ENCODE measurements at regions not wholly inside any gene's neighbourhood (a gene's known extent, or its start where the extent isn't known, plus 50 kb on each side); places are given as distances from the start of the nearest gene placed in this dataset.
A peak's percentile ranks its signal among the peaks of the same experiment; 100 is the strongest.

DNA sequence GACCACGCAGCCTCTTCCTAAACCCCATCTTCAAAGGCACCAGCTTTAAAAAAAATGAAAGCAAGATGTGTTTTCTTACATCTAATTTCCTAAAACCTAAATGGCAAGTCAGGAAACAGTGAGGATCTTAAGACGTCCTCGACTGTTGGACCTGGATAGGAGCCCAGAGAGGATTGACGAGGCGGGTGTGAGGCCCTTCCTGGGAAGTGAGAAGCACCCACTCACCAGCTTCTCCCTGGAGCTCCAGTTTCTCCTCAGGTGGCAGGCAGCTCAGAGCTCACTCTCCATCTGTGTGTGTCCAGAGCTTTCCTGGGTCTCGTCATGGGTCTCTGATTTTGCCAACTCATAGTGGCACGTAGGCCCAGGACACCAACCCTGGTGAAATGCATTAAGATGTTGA is 614.0 kb upstream of the AUTS2 start:
- Histone ChIP-seq H3K27me3 (ENCODE audit: insufficient read depth, low read length) (no peaks in the 10 kb centered on the region), H3K4me2 (ENCODE audit: low read length) (no peak overlapping the region), H3K4me1 (ENCODE audit: insufficient read depth, low read length) (peaks cover 15% of the 10 kb centered on the region), H3K27ac (ENCODE audit: low read depth, low read length) (no peak overlapping the region), H2AFZ (ENCODE audit: low read depth, low read length) (no peak overlapping the region), H3K79me2 (ENCODE audit: insufficient read depth, low read length) (no peaks in the 10 kb centered on the region), H3K9me3 (ENCODE audit: insufficient read depth, low read depth, low read length) (peaks cover 4% of the 10 kb centered on the region), H3K36me3 (ENCODE audit: insufficient read depth, low read length) (no peaks in the 10 kb centered on the region), H4K20me1 (ENCODE audit: insufficient read depth, low read length) (no peaks in the 10 kb centered on the region), H3K9ac (ENCODE audit: low read length) (no peak overlapping the region), H3K4me3 (ENCODE audit: insufficient read depth, low read depth, low read length) (no peak overlapping the region)
- FAIRE-seq (no peak), DNase-seq (ENCODE audit: low read depth) (no peak)
- no peaks in the 10 kb centered on the region for H3K27me3 Mint-ChIP-seq (ENCODE audit: low read depth, unreplicated experiment)
- H3K36me3 Mint-ChIP-seq (ENCODE audit: low read depth, unreplicated experiment) = no peaks in the 10 kb centered on the region
- H3K9me3 Mint-ChIP-seq (ENCODE audit: unreplicated experiment) = peaks cover 11% of the 10 kb centered on the region
- no peak overlapping the region for H3K4me3 Mint-ChIP-seq (ENCODE audit: unreplicated experiment)
- no peak overlapping the region for H3K27ac Mint-ChIP-seq (ENCODE audit: unreplicated experiment)
- H3K4me1 Mint-ChIP-seq (ENCODE audit: low read depth, unreplicated experiment) = no peaks in the 10 kb centered on the region
- TF ChIP-seq, protein P1, sequence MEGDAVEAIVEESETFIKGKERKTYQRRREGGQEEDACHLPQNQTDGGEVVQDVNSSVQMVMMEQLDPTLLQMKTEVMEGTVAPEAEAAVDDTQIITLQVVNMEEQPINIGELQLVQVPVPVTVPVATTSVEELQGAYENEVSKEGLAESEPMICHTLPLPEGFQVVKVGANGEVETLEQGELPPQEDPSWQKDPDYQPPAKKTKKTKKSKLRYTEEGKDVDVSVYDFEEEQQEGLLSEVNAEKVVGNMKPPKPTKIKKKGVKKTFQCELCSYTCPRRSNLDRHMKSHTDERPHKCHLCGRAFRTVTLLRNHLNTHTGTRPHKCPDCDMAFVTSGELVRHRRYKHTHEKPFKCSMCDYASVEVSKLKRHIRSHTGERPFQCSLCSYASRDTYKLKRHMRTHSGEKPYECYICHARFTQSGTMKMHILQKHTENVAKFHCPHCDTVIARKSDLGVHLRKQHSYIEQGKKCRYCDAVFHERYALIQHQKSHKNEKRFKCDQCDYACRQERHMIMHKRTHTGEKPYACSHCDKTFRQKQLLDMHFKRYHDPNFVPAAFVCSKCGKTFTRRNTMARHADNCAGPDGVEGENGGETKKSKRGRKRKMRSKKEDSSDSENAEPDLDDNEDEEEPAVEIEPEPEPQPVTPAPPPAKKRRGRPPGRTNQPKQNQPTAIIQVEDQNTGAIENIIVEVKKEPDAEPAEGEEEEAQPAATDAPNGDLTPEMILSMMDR (IDR thresholded peaks at IDR 0.05; ENCODE audit: insufficient read depth, low read depth, low read length) = no peak
- no peak for TF ChIP-seq EZH2 (IDR thresholded peaks at IDR 0.05; ENCODE audit: insufficient read depth, low read length)

DNA sequence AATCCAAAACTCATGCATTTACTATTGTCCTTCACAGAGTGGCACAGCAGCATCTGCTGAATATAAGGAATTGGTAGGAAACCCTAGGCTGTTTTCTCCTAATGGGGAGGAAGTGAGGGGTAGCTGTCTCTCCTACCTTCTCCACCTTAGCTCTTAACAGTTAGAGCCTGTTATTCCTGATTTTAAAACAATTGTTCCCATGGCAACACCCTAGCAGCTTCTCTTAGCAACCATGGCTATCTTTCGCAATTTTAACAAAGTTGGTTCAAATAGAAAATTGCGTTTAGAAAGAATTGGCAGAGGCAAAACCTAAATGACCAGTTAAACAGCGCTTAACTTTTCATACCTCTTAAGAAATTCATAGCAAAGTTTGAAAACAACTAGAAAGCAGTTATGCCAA is 603.4 kb upstream of the AUTS2 start:
- Histone ChIP-seq H3K4me3 (ENCODE audit: insufficient read depth, low read depth, low read length) (no peak overlapping the region), H3K36me3 (ENCODE audit: insufficient read depth, low read length) (no peaks in the 10 kb centered on the region), H4K20me1 (ENCODE audit: insufficient read depth, low read length) (no peaks in the 10 kb centered on the region), H3K9ac (ENCODE audit: low read length) (no peak overlapping the region), H3K9me3 (ENCODE audit: insufficient read depth, low read depth, low read length) (no peaks in the 10 kb centered on the region), H3K79me2 (ENCODE audit: insufficient read depth, low read length) (no peaks in the 10 kb centered on the region), H3K4me1 (ENCODE audit: insufficient read depth, low read length) (no peaks in the 10 kb centered on the region), H3K4me2 (ENCODE audit: low read length) (no peak overlapping the region), H3K27ac (ENCODE audit: low read depth, low read length) (no peak overlapping the region), H3K27me3 (ENCODE audit: insufficient read depth, low read length) (no peaks in the 10 kb centered on the region), H2AFZ (ENCODE audit: low read depth, low read length) (no peak overlapping the region)
- no peaks in the 10 kb centered on the region for H3K36me3 Mint-ChIP-seq (ENCODE audit: low read depth, unreplicated experiment)
- peaks cover 8% of the 10 kb centered on the region for H3K9me3 Mint-ChIP-seq (ENCODE audit: unreplicated experiment)
- TF ChIP-seq, protein P1 (IDR thresholded peaks at IDR 0.05; ENCODE audit: insufficient read depth, low read depth, low read length) = no peak
- no peak for TF ChIP-seq EZH2 (IDR thresholded peaks at IDR 0.05; ENCODE audit: insufficient read depth, low read length)
- H3K27me3 Mint-ChIP-seq (ENCODE audit: low read depth, unreplicated experiment) = no peaks in the 10 kb centered on the region
- no peak for FAIRE-seq
- no peaks in the 10 kb centered on the region for H3K4me1 Mint-ChIP-seq (ENCODE audit: low read depth, unreplicated experiment)
- H3K4me3 Mint-ChIP-seq (ENCODE audit: unreplicated experiment) = no peak overlapping the region
- DNase-seq (ENCODE audit: low read depth) = no peak
- no peak overlapping the region for H3K27ac Mint-ChIP-seq (ENCODE audit: unreplicated experiment)

DNA sequence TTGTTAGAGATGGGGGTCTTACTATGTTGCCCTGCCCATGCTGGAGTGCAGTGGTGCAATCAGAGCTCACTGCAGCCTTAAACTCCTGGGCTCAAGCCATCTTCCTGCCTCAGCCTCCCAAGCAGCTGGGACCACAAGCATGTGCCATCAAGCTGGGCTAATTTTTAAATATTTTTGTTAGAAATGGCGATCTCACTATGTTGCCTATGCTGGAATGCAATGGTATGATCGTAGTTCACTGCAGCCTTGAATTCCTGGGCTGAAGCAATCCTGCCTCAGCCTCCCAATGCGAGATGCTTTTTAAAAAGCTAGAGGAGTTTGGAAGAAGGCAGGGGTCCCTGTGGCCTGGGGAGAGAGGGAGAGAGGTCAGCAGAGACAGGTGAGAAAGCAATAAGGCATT is 600.1 kb upstream of the AUTS2 start:
- H3K4me1 ChIP-seq (ENCODE audit: insufficient read depth, low read length) = peaks cover 11% of the 10 kb centered on the region
- no peak overlapping the region for H3K4me3 ChIP-seq (ENCODE audit: insufficient read depth, low read depth, low read length)
- no peaks in the 10 kb centered on the region for H3K27me3 Mint-ChIP-seq (ENCODE audit: low read depth, unreplicated experiment)
- no peak for TF ChIP-seq EZH2 (IDR thresholded peaks at IDR 0.05; ENCODE audit: insufficient read depth, low read length)
- TF ChIP-seq, protein P1 (IDR thresholded peaks at IDR 0.05; ENCODE audit: insufficient read depth, low read depth, low read length) = no peak
- no peaks in the 10 kb centered on the region for H3K36me3 ChIP-seq (ENCODE audit: insufficient read depth, low read length)
- H3K27ac ChIP-seq (ENCODE audit: low read depth, low read length) = no peak overlapping the region
- H3K4me2 ChIP-seq (ENCODE audit: low read length) = no peak overlapping the region
- no peak for FAIRE-seq
- H3K36me3 Mint-ChIP-seq (ENCODE audit: low read depth, unreplicated experiment) = no peaks in the 10 kb centered on the region
- no peak overlapping the region for H2AFZ ChIP-seq (ENCODE audit: low read depth, low read length)
- H3K9ac ChIP-seq (ENCODE audit: low read length) = no peak overlapping the region
- no peaks in the 10 kb centered on the region for H3K79me2 ChIP-seq (ENCODE audit: insufficient read depth, low read length)
- no peaks in the 10 kb centered on the region for H3K4me1 Mint-ChIP-seq (ENCODE audit: low read depth, unreplicated experiment)
- no peak overlapping the region for H3K27ac Mint-ChIP-seq (ENCODE audit: unreplicated experiment)
- H4K20me1 ChIP-seq (ENCODE audit: insufficient read depth, low read length) = no peaks in the 10 kb centered on the region
- DNase-seq (ENCODE audit: low read depth) = peak; percentile 14
- H3K4me3 Mint-ChIP-seq (ENCODE audit: unreplicated experiment) = no peak overlapping the region
- peaks cover 10% of the 10 kb centered on the region for H3K9me3 Mint-ChIP-seq (ENCODE audit: unreplicated experiment)
- H3K9me3 ChIP-seq (ENCODE audit: insufficient read depth, low read depth, low read length) = peaks cover 9% of the 10 kb centered on the region
- no peaks in the 10 kb centered on the region for H3K27me3 ChIP-seq (ENCODE audit: insufficient read depth, low read length)

Data from astrocyte (in vitro differentiated cells and primary cell).